Stimulated activated naive CD8-positive, alpha-beta T cell treated with anti-CD3 and anti-CD28 coated beads, Interleukin-15, amount 100 ng/mL, for 72 hours (primary cell): ENCODE measurements at regions not wholly inside any gene's neighbourhood (a gene's known extent, or its start where the extent isn't known, plus 50 kb on each side); places are given as distances from the start of the nearest gene placed in this dataset.
A peak's percentile ranks its signal among the peaks of the same experiment; 100 is the strongest.

Source experiments
- ATAC-seq: fragments of 150-1000 bp; cut with Tn5 transposase; 2 replicates; pipeline ENCODE4 v1.10.0; 2021; ENCODE audit warnings: mild to moderate bottlenecking, moderate library complexity
- DNase-seq, 2 donors: peaks; one replicate each; pipeline ENCODE4 v3.0.0; 2021 to 2022
- H3K27ac Mint-ChIP-seq, 2 donors: one replicate each; pipeline ENCODE4 v1.8.0; 2022; ENCODE audit warnings: mild to moderate bottlenecking in 2 of 2, mixed read lengths in 2 of 2, moderate library complexity in 2 of 2
- H3K27me3 Mint-ChIP-seq: one replicate; pipeline ENCODE4 v1.8.0; 2022; ENCODE audit warnings: mixed read lengths
- H3K4me1 Mint-ChIP-seq: one replicate; pipeline ENCODE4 v1.8.0; 2022; ENCODE audit warnings: mild to moderate bottlenecking, mixed read lengths
- H3K4me3 Mint-ChIP-seq, 2 donors: one replicate each; pipeline ENCODE4 v1.8.0; 2022; ENCODE audit warnings: mild to moderate bottlenecking in 2 of 2, mixed read lengths in 2 of 2, moderate library complexity in 1 of 2
- H3K9me3 Mint-ChIP-seq, 2 donors: one replicate each; pipeline ENCODE4 v1.8.0; 2022; ENCODE audit warnings: mixed read lengths in 2 of 2

- Mint-ChIP-seq H3K27me3 (peaks cover 19% of the 10 kb centered on the region), H3K4me3 (no peak overlapping the region), H3K9me3 (peaks cover 0 to 5% of the 10 kb centered on the region in 2 donors), H3K4me1 (no peaks in the 10 kb centered on the region), H3K27ac (no peak overlapping the region)
- DNase-seq (no peak), ATAC-seq (no peak)
Observed at GRCh38 chr12:113680868-113681267, 209.2 kb upstream of the LHX5 start.

DNA sequence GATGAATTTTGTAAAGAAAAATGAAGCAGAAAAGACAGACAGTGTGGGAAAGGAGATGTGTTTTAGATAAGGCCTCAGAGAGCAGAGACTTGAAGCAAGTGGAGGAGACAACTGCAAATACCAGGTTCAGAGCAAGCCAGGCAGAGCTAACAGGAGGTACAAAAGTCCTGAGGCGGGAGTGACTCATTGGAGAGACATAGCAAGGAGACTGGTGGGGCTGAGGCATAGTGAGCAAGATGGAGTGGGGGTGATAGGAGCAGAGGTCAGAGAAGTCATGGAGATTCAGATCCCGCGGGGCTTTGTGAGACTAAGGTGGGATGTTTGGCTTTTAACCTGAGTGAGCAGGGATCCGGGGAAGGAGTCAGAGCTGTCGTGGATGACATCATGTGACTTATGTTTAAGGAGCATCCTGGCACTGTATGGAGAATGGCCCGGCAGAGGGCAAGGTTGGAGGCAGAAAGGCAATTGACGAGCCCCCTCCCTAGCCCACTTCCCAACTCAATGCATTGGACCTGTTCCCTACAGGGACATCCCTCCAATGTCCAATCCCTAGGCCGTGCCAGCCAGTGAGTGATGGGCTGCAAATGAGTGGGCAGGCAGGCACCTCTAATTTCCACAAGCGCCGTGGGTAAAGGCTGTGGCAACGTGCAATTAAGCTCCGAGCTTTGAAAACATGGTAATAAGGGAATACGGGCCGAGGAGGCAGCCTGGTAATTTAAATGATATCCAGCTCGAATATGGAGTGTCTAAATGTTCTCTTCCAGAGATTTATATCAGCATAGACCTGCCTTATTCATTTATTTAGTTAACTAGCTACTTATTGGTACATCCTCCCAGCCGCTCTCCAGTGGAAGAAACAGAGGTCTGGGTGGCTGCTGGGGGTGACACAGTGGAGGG is 206.8 kb upstream of the LHX5 start:
- Mint-ChIP-seq H3K27me3 (peaks cover 32% of the 10 kb centered on the region), H3K9me3 (peaks cover 0 to 5% of the 10 kb centered on the region in 2 donors), H3K27ac (no peak overlapping the region), H3K4me3 (no peak overlapping the region), H3K4me1 (no peaks in the 10 kb centered on the region)
- DNase-seq, result no peak
- no peak for ATAC-seq

DNA sequence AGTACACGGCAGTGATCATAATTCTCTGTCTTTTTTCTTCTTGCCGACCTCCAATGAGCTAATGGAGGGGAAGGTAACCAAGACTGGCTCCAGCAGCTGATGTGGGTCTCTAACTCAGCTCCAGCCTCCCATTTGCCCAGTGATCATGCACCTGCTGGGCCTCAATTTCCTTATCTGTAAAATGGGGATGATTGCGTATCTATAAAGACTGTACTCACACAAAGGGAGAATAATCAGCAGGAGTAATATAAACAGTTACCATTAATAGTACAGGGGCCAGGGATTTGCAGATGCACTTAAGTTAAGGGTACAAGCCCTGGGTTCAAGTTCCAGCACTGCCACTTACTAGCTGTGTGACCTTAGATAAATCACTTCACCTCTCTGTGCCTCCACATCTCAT is 204.9 kb upstream of the LHX5 start:
- H3K27ac Mint-ChIP-seq, result no peak overlapping the region

DNA sequence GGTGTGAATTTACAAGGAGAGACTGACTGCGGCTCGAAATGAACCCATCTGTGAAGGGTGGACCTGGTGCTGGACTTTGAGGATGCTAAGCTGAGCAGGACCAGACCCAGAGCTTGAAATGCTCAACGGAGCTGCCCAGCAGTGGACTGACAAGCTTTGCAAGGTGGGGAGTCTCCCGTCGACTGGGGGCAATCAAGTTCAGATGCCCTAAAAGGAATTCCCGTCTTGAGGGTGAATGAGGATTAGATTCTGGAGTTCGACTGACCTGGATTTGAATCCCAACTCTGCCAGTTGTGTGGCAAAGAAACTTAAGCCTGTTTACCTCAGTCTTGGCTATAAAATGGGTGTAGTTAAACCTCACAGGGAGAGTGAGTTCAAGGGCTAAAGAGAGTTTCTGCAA is 204.4 kb upstream of the LHX5 start:
- ATAC-seq, result no peak
- no peak overlapping the region for H3K27ac Mint-ChIP-seq
- DNase-seq, result no peak
- H3K4me1 Mint-ChIP-seq, result no peaks in the 10 kb centered on the region
- H3K27me3 Mint-ChIP-seq, result peaks cover 15% of the 10 kb centered on the region
- no peak overlapping the region for H3K4me3 Mint-ChIP-seq
- H3K9me3 Mint-ChIP-seq, result peaks cover 0 to 2% of the 10 kb centered on the region in 2 donors

More for the DNA sequence above, 204.9 kb upstream of the LHX5 start:
- Mint-ChIP-seq H3K27me3 (peaks cover 18% of the 10 kb centered on the region), H3K4me1 (no peaks in the 10 kb centered on the region), H3K9me3 (peaks cover 0 to 5% of the 10 kb centered on the region in 2 donors), H3K4me3 (no peak overlapping the region)
- no peak for DNase-seq
- no peak for ATAC-seq

DNA sequence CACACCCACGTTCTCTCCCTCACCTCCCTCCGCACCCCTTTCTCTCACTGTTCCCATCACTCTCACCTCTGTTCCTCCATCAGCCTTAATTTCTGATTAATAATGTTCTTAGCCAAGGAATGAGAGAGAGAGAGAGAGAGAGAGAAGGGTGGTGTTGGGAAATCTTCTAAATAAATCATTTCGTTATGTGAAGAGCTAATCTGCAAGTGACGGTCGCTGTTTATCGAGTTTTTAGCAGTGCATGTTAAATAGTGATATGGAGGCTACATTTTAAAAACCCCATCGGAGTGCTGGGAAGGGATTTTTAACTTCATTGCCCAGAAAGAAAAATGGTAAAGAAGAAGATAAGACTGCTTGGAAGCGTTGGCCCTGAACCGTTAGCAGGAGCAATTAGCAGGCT is 203.3 kb upstream of the LHX5 start:
- peaks cover 1% of the 10 kb centered on the region for H3K4me1 Mint-ChIP-seq
- no peak overlapping the region for H3K4me3 Mint-ChIP-seq
- no peaks in the 10 kb centered on the region for H3K9me3 Mint-ChIP-seq
- DNase-seq (no peak), ATAC-seq (no peak)
- H3K27me3 Mint-ChIP-seq, result peaks cover 22% of the 10 kb centered on the region
- H3K27ac Mint-ChIP-seq, result no peak overlapping the region

- peaks cover 5% of the 10 kb centered on the region for H3K4me1 Mint-ChIP-seq
- H3K27ac Mint-ChIP-seq, result no peak overlapping the region
- peaks cover 29% of the 10 kb centered on the region for H3K27me3 Mint-ChIP-seq
- ATAC-seq, result no peak
- H3K9me3 Mint-ChIP-seq, result no peaks in the 10 kb centered on the region
- DNase-seq, result no peak
- H3K4me3 Mint-ChIP-seq, result no peak overlapping the region
Observed at GRCh38 chr12:113674302-113674701, 202.6 kb upstream of the LHX5 start.

DNA sequence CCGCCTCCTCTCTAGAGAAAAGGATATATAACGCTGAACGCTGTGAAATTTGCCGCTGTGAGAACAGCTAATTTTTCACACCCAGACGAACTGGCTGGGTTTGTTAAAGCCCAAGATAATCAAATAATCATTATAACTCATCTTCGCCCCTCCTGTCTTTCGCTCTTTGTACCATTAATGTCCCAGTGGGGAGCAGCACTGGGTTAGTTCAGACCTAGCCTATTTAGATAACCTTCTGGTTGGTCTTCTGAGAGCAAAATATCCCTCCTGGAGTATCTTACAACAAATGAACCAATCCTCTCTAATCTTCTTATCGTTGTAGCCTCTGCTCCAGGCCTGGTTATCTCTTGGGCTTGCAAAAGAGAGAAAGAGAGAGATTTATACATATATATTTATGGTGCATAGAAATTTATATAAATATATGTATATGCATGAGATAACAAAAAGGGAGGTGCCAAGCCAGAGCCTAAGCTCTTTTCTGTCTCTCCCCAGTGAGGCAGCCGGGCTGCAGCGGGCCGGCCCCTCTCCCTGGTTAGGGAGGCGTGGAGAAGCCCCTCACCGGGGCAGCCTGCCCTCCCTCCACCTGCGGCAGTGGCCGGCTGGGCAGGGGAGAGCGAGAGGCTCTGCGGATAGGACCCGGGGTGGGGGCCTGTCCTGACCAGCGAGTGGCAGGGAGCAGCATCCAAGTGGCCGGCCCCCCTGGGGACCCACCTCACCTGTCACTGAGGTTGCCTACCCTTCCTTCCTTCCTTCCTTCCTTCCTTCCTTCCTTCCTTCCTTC is 202.0 kb upstream of the LHX5 start:
- Mint-ChIP-seq H3K27me3 (peaks cover 29% of the 10 kb centered on the region), H3K4me3 (no peak overlapping the region), H3K9me3 (no peaks in the 10 kb centered on the region), H3K4me1 (peaks cover 5% of the 10 kb centered on the region), H3K27ac (no peak overlapping the region)
- DNase-seq (no peak), ATAC-seq (no peak)

DNA sequence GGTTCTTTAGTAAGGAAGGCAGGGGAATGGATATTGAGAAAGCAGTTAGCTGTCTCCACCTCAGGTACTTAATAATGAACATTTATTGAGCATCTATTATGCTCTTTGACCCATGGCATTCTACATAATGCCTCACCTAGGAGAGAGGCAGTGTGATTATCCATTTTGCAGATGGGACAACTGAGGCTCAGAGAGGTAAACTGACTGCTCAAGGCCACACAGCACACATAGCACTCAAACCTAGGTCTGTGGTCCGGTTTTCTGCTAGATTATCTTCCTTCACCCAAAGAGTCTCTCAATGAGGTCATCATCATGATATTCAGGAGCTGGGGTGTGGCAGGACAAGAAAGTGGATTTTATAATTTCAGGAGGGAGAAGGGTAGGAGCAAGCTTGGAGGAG is 199.1 kb upstream of the LHX5 start:
- Mint-ChIP-seq H3K4me1 (peaks cover 5% of the 10 kb centered on the region), H3K4me3 (no peak overlapping the region), H3K27me3 (peaks cover 50% of the 10 kb centered on the region), H3K9me3 (no peaks in the 10 kb centered on the region), H3K27ac (no peak overlapping the region)
- ATAC-seq, result no peak
- DNase-seq, result no peak

- H3K4me1 Mint-ChIP-seq, result peaks cover 5% of the 10 kb centered on the region
- H3K27me3 Mint-ChIP-seq, result peaks cover 38% of the 10 kb centered on the region
- no peaks in the 10 kb centered on the region for H3K9me3 Mint-ChIP-seq
- no peak for ATAC-seq
- peak overlapping the region in 1 of 2 donors; percentile 46 for H3K27ac Mint-ChIP-seq
- H3K4me3 Mint-ChIP-seq, result no peak overlapping the region
- DNase-seq, result no peak
Observed at GRCh38 chr12:113667676-113668356, 196.1 kb upstream of the LHX5 start.

- Mint-ChIP-seq H3K4me1 (peaks cover 5% of the 10 kb centered on the region), H3K27me3 (peaks cover 38% of the 10 kb centered on the region), H3K4me3 (no peak overlapping the region), H3K27ac (no peak overlapping the region), H3K9me3 (no peaks in the 10 kb centered on the region)
- no peak for DNase-seq
- no peak for ATAC-seq
Observed at GRCh38 chr12:113667095-113667494, 195.4 kb upstream of the LHX5 start.

GRCh38 chr12:113666223-113666622 is 194.6 kb upstream of the LHX5 start:
- H3K9me3 Mint-ChIP-seq, result no peaks in the 10 kb centered on the region
- no peak for DNase-seq
- H3K4me3 Mint-ChIP-seq, result no peak overlapping the region
- H3K27me3 Mint-ChIP-seq, result peaks cover 38% of the 10 kb centered on the region
- no peak for ATAC-seq
- H3K4me1 Mint-ChIP-seq, result peaks cover 5% of the 10 kb centered on the region
- no peak overlapping the region for H3K27ac Mint-ChIP-seq

DNA sequence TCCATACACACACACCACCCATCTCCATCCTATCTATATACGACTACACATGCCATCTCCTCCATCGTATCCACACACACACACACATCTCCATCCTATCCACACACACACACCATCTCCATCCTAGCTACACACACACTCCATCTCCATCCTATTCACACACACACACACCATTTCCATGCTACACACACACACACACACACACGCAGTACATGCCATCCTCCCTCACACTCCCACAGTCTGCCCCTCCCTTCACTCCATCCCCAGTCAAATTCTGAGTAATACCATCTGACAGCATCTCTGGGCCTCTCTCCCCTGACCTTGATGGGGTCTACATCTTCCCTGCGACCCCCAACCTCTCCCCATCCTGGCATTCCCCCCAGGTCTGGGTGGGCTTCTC is 193.8 kb upstream of the LHX5 start:
- ATAC-seq (no peak), DNase-seq (no peak)
- H3K27me3 Mint-ChIP-seq, result peaks cover 33% of the 10 kb centered on the region
- H3K4me1 Mint-ChIP-seq, result peaks cover 5% of the 10 kb centered on the region
- no peaks in the 10 kb centered on the region for H3K9me3 Mint-ChIP-seq
- no peak overlapping the region for H3K4me3 Mint-ChIP-seq
- no peak overlapping the region for H3K27ac Mint-ChIP-seq

DNA sequence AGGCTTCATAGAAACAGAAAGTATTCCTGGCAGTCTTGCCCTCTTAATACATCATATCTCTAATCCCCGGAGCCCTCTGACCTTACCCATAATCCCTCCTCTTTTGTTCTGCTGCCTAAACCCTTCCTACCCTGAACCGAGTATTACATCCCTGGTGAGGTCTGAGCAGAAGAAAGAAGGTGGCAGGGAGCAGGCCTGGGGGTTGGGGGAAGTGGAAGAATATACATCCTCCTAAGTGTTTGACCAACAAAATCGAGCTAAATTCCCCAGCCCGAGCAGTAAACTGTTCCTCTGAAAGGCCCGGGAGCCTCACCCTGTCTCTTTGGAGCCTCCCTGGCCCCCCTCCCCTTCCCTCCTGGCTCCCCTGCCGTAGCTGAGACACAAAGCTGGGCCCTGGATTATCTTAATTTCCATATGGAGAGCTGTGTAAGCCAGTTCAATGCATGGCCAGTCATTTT is 192.6 kb upstream of the LHX5 start:
- H3K27me3 Mint-ChIP-seq, result peaks cover 22% of the 10 kb centered on the region

GRCh38 chr12:113663396-113663795 is 191.7 kb upstream of the LHX5 start:
- Mint-ChIP-seq H3K9me3 (no peaks in the 10 kb centered on the region), H3K4me3 (no peak overlapping the region)
- no peak for ATAC-seq

More for the DNA sequence above, 192.6 kb upstream of the LHX5 start:
- no peaks in the 10 kb centered on the region for H3K9me3 Mint-ChIP-seq
- no peak overlapping the region for H3K27ac Mint-ChIP-seq
- ATAC-seq, result no peak
- no peak for DNase-seq
- no peak overlapping the region for H3K4me3 Mint-ChIP-seq
- no peaks in the 10 kb centered on the region for H3K4me1 Mint-ChIP-seq

DNA sequence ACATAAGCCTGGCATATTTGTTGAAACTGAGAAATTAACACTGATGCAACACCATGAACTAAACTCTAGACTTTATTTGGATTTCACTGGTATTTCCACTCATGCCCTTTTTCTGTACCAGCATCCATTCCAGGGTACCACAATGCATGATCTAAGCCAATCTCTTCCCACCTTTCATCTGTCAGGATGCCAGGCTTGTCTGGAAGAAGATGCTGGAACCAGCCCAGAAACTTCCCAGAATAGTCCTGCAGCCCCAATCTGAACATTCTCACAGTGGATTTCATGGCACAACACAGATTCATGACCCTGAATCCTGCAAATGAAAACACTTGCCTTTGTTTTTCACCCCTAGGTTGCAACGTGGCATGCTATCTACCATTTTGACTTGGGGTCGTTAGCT is 189.3 kb upstream of the LHX5 start:
- DNase-seq, result no peak
- Mint-ChIP-seq H3K9me3 (peaks cover 12 to 15% of the 10 kb centered on the region in 2 donors), H3K4me1 (no peaks in the 10 kb centered on the region), H3K27ac (no peak overlapping the region), H3K4me3 (no peak overlapping the region), H3K27me3 (peaks cover 9% of the 10 kb centered on the region)
- ATAC-seq, result no peak

More at GRCh38 chr12:113663396-113663795, 191.7 kb upstream of the LHX5 start:
- H3K27ac Mint-ChIP-seq, result no peak overlapping the region
- peaks cover 22% of the 10 kb centered on the region for H3K27me3 Mint-ChIP-seq
- DNase-seq, result no peak
- no peaks in the 10 kb centered on the region for H3K4me1 Mint-ChIP-seq
